ENCODE measurements at regions not wholly inside any gene's neighbourhood (a gene's known extent, or its start where the extent isn't known, plus 50 kb on each side); places are given as distances from the start of the nearest gene placed in this dataset.

DNA sequence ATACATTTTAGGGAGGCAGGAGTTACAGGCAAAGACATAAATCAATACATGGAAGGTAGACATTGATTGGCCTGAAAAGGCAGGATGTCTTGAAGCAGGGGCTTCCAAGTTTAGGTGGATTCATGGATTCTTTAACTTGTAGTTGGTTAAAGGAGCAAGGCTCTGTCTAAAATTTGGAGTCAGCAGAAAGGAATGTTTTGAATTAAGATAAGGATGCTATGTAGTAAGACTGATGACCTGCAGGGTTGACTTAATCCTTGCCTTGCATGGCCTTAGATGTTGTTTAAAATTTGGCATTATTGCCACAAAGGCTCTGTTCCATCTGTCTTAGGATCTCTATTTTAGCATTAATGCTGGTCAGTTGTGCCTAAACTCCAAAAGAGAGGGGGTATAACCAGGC lies 171.3 kb downstream of the C5orf15 start:
- DNase-seq (ENCODE audit: low read depth): no peak

DNA sequence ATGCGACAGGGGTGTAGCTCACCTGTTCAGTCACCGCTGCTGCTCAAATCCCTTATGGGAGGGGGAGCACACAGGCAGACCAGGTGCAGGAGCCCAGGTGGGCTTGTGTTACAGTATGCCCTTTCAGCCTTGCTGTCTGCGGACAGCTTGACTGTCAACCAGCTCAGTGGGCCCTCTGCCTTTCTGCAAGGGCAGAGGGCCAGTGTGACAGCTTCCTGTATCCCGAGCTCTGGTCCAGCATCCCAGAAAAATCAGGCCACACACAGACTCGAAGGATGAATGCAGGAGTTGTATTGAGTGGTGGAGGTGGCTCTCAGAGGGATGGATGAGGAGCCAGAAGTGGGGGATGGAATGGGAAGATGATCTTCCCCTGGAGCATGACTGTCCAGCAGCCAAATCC lies 172.2 kb downstream of the C5orf15 start:
- no peak for DNase-seq (ENCODE audit: low read depth)

DNA sequence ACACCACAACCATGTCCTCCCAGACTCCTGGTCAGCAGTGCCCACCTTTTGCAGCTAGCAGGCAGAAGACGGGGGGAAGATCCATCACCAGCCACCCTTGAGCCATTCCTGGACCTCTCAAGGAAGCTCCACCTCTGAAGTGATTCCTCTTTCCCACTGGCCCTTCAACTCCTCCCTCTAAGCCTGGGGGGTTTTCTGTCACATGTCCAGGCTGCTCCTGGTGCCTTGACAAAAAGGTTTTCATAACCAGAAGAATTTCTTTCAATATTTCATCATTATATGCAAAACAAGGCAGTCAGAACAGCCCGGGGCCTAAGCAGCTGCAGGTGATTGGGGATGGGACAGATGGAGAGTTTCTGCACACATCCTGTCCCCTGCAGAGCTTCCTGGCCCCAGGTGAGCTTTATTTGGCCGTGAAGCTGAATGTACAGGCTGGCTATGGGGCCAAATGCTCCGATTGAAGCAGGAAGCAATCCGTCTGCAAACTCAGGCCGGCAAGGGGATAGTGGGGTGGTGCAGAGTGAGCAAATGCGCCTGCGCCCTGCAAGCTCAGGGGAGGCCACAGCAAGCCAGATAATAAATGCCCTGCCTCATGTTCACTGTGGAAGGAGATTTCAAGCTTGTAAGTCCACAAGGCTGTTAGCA lies 173.5 kb downstream of the C5orf15 start:
- DNase-seq (ENCODE audit: low read depth): no peak

DNA sequence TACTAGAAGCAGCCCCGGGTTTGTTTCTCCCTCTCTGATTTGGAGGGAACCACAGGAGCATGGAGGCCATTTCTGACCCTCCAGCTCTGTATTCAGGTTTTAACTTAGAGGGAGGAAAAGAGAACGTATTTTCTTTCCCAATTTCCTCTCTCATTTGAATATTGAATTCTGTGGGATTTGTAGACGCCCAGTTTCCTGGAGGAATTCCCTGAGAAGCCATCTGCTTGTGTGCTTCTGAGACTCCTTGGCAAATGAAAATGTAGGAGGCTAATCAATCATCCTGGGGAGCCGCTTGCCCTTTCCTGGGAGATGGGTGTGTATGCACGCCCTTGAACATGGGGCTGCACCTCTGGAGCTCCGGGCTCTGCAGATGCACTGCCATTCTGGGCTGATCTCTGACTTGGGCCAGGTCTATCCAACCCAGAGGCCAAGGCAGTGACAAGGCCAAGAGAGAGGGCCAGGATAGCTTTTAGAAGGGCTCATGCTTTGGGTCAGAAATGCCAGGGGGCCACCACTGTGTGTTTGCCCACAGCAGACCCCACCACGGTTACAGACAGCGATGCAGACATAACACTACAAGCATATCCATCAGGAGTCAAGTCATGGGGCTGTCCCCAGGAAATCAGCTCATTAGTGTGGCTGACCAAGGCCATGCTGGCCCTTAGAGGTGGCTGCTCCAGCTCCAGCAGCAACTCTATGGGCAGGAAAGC lies 174.5 kb downstream of the C5orf15 start:
- no peak for DNase-seq (ENCODE audit: low read depth)

DNA sequence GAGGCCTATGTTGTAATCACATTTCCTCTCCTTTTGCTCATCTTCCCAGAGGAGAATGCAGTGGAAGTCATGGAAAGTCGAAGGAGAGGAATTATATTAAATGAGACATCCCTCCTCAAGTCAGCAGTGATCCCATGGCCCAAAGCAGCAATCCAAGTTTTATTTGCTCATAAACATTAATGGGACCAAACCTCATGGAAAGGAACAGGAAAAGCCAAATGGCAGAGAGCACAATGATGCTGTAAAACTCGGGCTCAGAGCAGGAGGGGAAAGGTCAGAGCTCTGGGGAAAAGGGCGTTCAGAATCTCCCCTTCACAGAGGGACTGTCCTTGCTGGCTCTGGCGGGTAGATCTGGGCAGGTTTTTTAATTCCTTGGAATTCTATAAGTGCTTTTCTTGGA lies 175.8 kb downstream of the C5orf15 start:
- DNase-seq (ENCODE audit: low read depth): no peak

DNA sequence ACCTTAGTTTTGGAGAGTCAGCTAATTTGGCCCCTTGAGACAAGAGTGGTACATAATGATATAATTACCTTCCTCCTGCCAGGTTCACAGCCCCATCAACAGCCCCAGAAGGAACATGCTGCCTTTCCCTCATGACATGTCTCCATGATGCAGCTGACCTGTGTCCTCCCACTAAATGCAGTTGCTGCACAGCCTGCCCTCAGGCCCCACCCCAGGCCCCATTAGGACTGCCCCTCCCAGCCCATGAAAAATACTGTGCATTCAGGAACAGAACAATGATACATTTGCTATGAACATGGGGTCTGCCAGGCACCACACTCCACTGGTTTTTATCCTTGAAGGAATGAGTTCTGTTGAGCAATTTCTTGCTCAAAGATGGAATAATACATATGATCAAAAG lies 176.4 kb downstream of the C5orf15 start:
- DNase-seq (ENCODE audit: low read depth): no peak

DNA sequence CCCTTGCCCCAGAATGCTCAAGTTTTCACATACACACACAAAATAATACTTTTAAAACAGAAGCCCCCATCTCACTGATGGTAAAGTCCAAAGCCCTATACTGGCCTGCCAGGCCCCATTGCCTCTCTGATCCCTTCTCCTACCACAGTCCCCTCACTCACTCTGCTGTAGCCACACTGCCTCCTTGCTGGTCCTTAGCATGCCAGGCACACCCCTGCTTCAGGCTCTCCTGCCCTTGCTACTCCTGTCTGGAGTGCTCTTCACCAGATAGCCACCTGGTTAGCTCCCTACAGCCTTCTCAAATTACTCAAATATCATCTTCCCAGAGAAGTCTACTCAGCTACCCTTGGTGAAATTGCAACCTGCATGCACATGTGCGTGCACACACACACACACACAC lies 177.5 kb downstream of the C5orf15 start:
- DNase-seq (ENCODE audit: low read depth): no peak

DNA sequence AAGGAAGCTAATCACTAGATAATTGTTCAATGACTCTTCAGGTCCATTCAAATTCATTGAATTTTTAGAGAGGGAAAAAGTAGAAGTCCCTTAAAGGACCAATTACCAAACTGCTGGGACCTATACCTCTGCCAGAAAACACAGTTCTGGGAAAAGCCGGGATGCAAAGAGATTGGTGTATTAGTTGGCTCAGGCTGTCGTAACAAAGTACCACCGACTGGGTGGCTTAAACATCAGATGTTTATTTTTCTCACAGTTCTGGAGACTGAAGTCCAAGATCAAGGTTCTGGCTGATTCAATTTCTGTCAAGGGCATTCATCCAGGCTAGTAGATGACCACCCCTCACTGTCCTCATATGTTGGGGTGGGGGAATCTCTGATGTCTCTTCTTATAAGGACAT lies 177.1 kb upstream of the FSTL4 start:
- DNase-seq (ENCODE audit: low read depth): no peak

DNA sequence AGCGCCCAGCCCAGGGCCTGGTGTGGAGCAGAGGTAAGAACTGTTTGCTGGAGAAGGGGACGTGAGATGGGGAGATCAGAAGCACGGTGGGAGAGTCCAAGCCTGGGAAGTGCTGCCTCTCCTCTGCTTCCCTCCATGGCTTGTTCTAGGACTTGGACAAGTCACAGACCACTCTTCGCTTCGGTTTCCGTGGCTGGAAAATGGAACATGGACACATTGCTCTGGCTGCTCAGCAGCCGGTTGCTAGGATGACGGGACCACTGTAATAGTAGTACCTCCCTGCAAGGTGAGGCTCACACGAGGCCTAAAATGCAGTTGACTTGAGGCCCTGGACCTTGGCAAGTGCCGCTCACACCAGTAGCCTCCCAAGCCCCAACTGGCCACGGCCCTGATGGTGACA lies 175.8 kb upstream of the FSTL4 start:
- no peak for DNase-seq (ENCODE audit: low read depth)

DNA sequence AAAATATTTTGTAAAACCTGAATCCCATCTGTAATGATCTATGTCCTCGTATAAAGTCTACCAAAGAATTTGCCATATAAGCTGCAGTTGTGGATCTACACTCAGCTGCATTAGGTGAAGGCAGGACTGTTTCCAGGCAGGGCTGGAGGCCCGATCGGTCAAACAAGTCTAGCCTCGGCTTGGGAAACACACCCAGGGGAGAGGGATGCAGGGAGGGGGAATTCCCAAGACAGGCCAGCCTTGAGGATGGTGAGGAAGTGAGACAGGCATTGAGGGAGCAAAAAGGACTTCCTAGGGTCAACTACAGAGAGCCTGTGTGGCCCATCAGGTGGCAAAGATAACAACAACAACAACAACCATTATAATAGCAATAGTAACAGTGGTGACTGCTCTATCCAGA lies 174.1 kb upstream of the FSTL4 start:
- DNase-seq (ENCODE audit: low read depth): no peak

DNA sequence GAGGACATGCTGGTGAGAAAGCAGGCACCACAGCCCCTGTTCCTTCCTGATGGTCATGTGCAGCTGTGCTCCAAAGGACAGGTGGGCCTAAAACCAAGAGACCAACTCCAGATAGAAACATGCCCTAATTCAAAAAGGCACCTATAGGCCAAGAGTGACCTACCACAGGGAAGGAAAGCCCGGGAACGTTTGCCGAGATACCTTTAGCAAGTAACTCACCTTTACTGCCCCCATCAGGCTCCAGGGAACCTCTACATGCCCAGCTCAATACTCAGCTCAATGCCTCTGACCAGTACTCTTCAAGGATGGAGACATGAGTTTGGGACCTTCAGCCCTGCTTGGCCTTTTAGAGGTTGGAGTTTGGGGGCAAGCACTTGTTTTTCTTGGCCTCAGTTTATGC lies 172.8 kb upstream of the FSTL4 start:
- DNase-seq (ENCODE audit: low read depth): no peak

DNA sequence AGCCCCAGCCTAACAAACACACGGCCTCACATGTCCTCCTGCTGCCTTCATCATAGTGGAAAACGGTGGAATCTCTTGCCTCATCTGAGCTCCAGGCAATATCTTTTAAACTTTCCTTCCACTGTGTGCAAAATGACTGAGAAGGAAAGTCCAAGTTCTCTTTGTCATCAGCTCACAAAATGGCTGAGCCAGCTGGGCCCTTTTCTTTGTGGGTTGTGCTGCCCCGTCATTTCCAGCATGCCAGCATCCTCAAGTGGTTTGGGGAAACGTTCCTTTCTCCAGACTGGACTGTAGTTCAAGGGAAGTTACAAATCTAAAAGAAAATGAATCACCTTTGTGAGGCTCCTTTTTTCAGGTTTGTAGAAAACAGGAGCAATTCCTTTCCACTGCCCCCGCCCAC lies 171.1 kb upstream of the FSTL4 start:
- no peak for DNase-seq (ENCODE audit: low read depth)

DNA sequence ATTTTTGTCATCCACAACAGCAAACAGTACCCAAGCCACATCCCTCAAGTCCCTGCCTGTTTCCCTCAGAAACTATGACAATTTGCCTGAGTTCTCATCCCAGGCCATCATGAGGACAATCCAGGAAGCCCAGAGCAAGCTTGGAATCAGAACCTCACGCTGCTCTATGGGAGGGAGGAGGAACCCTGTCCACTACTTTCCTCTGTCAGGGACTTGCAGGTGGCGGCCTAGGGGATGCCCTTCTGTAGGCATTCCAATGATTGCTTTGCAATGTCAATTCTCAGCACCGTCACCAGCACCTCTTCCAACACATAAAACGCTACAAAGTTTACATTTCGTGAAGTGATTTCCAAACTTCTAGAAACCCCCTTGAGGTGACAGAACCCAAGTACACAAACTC lies 170.4 kb upstream of the FSTL4 start:
- DNase-seq (ENCODE audit: low read depth): no peak

DNA sequence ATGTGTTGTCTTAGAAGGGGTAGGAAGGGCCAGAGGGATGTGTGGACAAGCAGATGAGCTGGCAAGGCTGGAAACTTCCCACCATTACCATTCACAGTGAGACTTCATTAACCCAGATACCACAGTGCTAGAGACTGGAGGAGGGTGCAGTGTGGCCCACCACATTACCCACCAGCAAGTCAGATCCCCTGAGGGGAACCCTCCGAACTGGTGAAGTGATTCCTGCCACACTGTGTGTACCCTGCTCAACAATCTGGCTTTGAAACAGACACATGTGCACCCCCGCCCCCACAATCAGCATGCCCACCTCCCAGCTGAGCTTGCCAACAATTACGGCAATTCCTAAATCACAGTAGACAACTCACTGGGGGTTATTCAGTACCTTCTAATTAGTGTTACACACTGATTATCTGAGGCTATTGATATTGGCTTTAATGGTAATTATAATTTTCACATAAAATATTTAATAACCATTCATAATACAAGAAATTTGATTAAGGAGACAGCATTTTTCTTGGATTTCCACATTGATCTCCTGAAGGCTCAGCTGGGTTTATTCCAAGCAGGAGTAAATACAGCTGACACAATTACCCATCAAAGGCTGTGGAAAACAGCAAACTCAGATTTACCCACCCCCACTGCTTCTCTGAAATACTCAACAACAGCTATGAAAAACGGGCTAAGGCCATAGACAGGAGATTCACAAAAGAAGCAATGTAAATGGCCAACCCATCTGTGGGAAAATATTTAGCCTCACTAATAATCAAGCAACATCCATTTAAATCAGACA lies 169.3 kb upstream of the FSTL4 start:
- no peak for DNase-seq (ENCODE audit: low read depth)

DNA sequence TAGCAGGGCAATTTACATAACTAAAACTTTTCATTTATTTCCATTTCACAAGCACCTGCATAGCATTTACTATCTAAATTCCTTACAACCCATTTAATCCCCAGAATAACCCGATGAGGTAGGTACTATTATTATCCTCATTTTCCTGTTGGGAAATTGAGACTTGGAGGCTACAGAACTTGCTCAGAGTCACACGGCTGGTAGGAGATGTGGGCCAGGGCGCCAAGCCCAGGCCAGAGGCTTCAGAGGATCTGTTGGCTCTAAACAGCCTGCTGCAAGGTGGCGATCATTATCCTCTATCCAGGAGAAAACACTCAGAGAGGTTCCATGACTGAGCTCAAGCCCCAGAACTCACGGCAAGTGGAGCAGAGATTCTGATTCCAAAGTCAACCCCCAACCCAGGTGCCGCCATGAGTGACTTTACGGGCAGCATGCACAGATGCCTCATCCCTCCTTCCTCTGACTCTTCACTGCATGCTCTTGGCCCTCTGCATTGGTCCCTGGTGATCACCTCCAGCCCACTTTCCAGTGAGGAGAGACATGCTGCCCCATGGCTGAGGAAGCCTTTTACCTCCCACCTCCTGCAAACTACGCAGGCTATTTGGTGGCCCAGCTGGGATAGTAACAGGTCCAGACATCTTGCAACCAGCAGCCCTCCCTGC lies 168.4 kb upstream of the FSTL4 start:
- DNase-seq (ENCODE audit: low read depth): no peak

DNA sequence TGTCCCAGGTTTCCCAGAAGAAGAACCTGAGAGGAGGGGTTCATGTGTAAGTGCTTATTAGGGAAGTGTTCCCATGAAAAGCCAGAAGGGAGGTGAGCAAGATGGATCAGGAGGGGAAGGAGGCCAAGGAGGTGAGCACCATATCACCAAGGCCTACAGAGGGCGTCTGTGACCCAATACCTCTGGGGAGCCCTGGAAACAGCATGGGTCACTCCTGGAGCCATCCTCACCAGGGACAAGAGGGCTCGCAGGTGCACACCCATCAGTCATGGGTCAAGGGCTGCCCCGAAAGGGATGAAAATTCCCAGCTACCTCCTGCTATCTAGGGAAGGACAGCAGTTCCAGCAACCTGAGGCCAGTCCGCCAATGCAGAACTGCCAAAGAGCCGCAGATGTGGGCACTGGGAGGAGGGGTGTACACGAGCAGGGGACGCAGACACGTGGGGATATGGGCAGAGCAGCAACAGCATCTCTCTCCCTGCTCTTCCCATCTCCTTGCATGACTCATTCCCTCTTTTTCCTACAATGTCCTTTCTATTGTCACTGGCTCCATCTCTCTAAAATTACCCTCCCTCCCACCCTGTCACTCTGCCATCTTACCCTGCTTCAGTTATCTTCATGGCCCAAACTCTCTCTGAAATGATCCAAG lies 167.6 kb upstream of the FSTL4 start:
- no peak for DNase-seq (ENCODE audit: low read depth)

DNA sequence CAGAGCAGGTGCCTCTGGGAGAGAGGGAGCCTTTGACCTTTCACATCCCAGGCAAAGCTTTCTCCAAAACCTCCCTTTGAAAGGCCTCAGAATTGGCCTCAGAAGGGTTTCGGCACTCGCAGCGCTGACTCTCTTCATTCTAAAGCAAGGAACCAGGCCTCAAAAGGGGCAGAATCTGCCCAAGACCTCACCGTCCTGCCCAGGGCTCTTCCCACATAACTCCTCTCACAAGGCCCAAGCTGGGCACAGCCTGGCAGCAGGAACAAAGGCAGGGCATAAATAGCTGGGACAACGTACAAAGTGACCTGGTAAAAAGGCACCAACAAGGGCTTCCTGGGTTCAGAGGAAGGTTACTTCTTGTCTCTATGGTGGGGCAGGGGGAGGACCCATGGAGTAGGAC lies 166.3 kb upstream of the FSTL4 start:
- DNase-seq (ENCODE audit: low read depth): no peak

DNA sequence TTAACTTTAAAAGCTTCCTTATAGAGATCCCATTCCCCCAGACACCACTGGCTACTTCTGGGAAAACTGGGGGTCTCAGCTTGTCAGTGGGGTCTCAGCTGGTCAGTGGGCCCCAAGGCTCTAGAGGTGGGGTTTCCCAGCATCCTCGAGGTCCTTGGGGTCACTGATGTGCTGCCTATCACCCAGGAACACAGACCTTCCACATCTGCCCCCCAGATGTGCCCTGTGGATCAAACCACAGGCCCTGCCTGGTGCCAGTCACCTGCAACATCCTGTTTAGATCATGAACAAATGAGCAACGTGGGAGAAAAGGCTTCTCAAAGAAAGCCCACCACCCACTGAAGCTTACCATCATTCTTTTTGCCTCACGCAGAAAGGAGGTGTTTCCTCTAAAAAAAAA lies 165.6 kb upstream of the FSTL4 start:
- DNase-seq (ENCODE audit: low read depth): no peak

DNA sequence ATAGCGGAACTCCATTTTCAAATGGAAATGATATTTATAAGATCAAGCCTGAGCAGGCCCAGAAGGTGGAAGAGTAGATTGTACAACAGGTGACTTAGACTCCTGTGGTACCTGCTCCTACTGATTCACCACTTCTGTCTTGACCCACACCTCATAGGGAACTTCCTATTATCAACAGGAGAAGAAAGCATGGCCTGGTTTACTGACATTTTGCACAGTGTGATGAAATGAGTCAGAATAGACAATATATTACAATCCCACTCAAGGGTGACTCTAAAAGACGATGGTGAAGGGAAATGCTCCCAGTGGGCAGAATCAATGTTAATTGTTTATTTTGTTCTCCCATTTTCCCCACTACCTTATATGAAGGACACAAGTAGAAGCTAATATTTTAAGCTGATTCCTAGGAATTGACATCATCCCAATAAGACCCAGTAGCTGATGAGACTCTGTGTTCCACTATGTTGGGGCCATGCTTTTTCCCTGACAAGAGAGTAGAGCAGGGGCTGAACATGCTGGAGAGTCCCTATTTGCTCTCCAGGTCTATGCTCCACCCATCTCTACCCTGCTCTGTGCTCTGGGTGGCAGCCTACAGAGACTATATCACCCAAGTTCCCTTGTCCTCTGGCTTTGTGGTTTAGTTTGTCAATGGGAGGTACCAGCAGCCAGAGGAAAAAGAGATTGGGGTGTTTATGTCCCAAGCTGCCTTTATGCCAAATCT lies 163.4 kb upstream of the FSTL4 start:
- no peak for DNase-seq (ENCODE audit: low read depth)

DNA sequence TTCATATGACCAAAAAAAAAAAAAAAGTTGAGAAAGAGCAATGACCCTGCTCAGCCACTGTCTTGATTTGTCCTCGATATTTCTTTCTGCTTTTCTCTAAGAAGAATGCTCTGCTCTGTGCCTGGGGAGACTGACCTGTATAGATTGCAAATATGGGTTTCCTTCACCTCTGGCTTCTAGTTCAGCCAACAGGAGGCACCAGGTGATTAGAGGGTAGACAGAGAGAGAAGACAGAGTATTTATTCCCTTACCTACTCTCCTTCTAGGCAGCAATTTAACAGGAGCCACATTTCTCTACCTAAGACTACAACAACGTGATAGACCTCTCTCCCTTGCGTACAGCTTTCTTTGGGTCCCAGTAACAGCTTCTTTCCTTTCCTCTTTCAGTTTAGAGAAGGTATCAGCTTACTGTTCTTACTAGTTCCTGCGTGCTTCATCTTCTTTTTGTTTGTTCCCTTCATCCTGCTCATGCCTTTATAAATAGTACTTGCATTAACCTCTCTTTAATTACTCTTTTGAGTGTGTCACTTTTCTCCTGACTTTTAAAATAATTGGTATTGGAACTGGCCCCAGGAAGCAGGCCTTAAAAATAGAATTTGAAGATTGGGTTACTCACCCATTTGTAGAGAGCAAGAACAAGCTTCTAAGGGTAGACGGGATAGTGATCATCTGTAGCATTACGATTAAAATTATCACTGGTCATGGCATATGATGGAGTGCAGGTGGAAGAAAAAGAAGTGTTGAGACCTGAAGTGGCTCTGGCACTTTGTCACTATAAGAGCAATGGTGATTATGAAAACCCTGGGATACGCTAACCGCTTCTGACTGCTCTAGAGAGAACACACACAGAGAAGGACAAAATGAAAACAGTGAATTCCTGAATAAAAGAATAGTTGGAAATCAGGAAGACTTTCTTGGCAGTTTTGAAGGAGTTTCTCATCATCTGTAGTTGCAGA lies 161.2 kb upstream of the FSTL4 start:
- DNase-seq (ENCODE audit: low read depth): no peak

DNA sequence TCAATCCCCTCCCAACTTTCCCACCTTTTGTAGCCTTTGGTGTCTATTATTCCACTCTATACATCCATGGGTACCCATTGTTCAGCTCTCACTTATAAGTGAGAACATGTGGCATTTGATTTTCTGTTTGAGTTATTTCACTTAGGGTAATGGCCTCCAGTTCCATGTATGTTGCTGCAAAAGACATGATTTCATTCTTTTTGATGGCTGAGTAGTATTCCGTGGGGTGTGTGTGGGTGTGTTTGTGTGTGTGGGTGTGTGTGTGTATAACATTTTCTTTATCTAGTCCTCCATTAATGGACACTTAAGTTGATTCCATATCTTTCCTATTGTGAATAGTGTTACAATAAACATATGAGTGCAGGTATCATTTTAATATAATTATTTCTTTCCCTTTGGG lies 157.5 kb upstream of the FSTL4 start:
- no peak for DNase-seq (ENCODE audit: low read depth)

Measured in stimulated activated CD8-positive, alpha-beta memory T cell treated with anti-CD3 and anti-CD28 coated beads, Interleukin-12 subunit alpha, Interleukin-12 subunit beta, amount 100 ng/mL, for 1 hour (primary cell).